OCI-LY1 (cell line): ENCODE measurements at regions not wholly inside any gene's neighbourhood (a gene's known extent, or its start where the extent isn't known, plus 50 kb on each side); places are given as distances from the start of the nearest gene placed in this dataset.

Experiments used
- H2AFZ ChIP-seq: fragments of 200-600 bp; sonication (generic), shearing (Covaris generic); 2 replicates; pipeline ENCODE4 v1.6.0; 2014; ENCODE audit warnings: antibody characterized with exemption, mild to moderate bottlenecking, low read length
- H3F3A ChIP-seq: fragments of 200-600 bp; sonication (generic), shearing (Covaris generic); 2 replicates; pipeline ENCODE4 v1.6.0; 2014; ENCODE audit warnings: mild to moderate bottlenecking, antibody characterized with exemption, low read length, moderate library complexity; ENCODE audit not compliant: insufficient read depth
- H3K27ac ChIP-seq: fragments of 200-600 bp; sonication (generic); 2 replicates; pipeline ENCODE4 v1.5.1; 2014; ENCODE audit warnings: low read length, mixed run types, mild to moderate bottlenecking, low read depth; ENCODE audit not compliant: poor library complexity, severe bottlenecking
- H3K27me3 ChIP-seq: fragments of 200-600 bp; sonication (generic); 2 replicates; pipeline ENCODE4 v1.6.0; 2014; ENCODE audit warnings: antibody characterized with exemption, mild to moderate bottlenecking, low read length, moderate library complexity; ENCODE audit not compliant: insufficient read depth
- H3K36me3 ChIP-seq: fragments of 200-600 bp; sonication (generic); 2 replicates; pipeline ENCODE4 v1.6.1; 2014; ENCODE audit warnings: mild to moderate bottlenecking, antibody characterized with exemption, low read length, moderate library complexity, mixed read lengths; ENCODE audit not compliant: insufficient read depth
- H3K4me1 ChIP-seq: fragments of 200-600 bp; sonication (generic); 2 replicates; pipeline ENCODE4 v1.5.1; 2014; ENCODE audit warnings: mild to moderate bottlenecking, low read length, moderate library complexity; ENCODE audit not compliant: insufficient read depth, severe bottlenecking
- H3K4me2 ChIP-seq: fragments of 200-600 bp; sonication (generic), shearing (Covaris generic); 2 replicates; pipeline ENCODE4 v1.6.1; 2014; ENCODE audit warnings: low read length
- H3K4me3 ChIP-seq: fragments of 200-600 bp; sonication (generic); 2 replicates; pipeline ENCODE4 v1.5.1; 2014; ENCODE audit warnings: low read length, low read depth, mild to moderate bottlenecking, mixed read lengths; ENCODE audit not compliant: poor library complexity, severe bottlenecking
- H3K79me2 ChIP-seq: fragments of 200-600 bp; shearing (Covaris generic); 2 replicates; pipeline ENCODE4 v1.6.1; 2016; ENCODE audit warnings: mixed run types, low read length, mixed read lengths; ENCODE audit not compliant: insufficient read depth
- H3K9ac ChIP-seq: fragments of 200-600 bp; sonication (generic), shearing (Covaris generic); 2 replicates; pipeline ENCODE4 v1.6.1; 2014; ENCODE audit warnings: mild to moderate bottlenecking, low read length, mixed read lengths
- H3K9me2 ChIP-seq: fragments of 200-600 bp; sonication (generic), shearing (Covaris generic); 2 replicates; pipeline ENCODE4 v1.6.1; 2014; ENCODE audit warnings: low read depth, mild to moderate bottlenecking, low read length, mixed read lengths
- H3K9me3 ChIP-seq: fragments of 200-600 bp; shearing (Covaris generic); 2 replicates; pipeline ENCODE4 v1.6.1; 2014; ENCODE audit warnings: low read length, mixed read lengths
- H4K20me1 ChIP-seq: fragments of 200-600 bp; sonication (generic), shearing (Covaris generic); 2 replicates; pipeline ENCODE4 v1.6.0; 2016; ENCODE audit warnings: mild to moderate bottlenecking, low read length; ENCODE audit not compliant: insufficient read depth
- CTCF ChIP-seq: fragments of 200-600 bp; sonication (generic), shearing (Covaris generic); IDR thresholded peaks from 2 replicates; pipeline ENCODE4 v1.5.1; 2017; ENCODE audit warnings: mild to moderate bottlenecking, antibody characterized with exemption, low read length, moderate library complexity, mixed read lengths
- EZH2 ChIP-seq: fragments of 200-600 bp; sonication (generic), shearing (Covaris generic); IDR thresholded peaks from 2 replicates; pipeline ENCODE4 v1.8.0; 2017; ENCODE audit warnings: borderline replicate concordance, mixed run types, mild to moderate bottlenecking, antibody characterized with exemption, low read length, moderate library complexity, mixed read lengths

- Histone ChIP-seq H3K27me3 (no peaks in the 10 kb centered on the region), H3K36me3 (no peaks in the 10 kb centered on the region), H3F3A (no peaks in the 10 kb centered on the region), H3K9me3 (no peaks in the 10 kb centered on the region), H3K9me2 (no peaks in the 10 kb centered on the region), H2AFZ (no peak overlapping the region), H3K79me2 (no peaks in the 10 kb centered on the region), H3K9ac (no peak overlapping the region), H4K20me1 (no peaks in the 10 kb centered on the region), H3K4me3 (no peak overlapping the region), H3K4me2 (no peak overlapping the region), H3K4me1 (no peaks in the 10 kb centered on the region), H3K27ac (no peak overlapping the region)
- TF ChIP-seq EZH2 (no peak), CTCF (no peak)
Observed at GRCh38 chr10:2851566-2851965, 215.8 kb upstream of the PFKP start.

- H3K27me3 ChIP-seq = no peaks in the 10 kb centered on the region
- no peaks in the 10 kb centered on the region for H3K36me3 ChIP-seq
- H3F3A ChIP-seq = no peaks in the 10 kb centered on the region
- no peaks in the 10 kb centered on the region for H3K9me2 ChIP-seq
- H2AFZ ChIP-seq = no peak overlapping the region
- H3K4me1 ChIP-seq = no peaks in the 10 kb centered on the region
- no peak overlapping the region for H3K27ac ChIP-seq
- no peaks in the 10 kb centered on the region for H4K20me1 ChIP-seq
- H3K4me3 ChIP-seq = no peak overlapping the region
- no peak overlapping the region for H3K9ac ChIP-seq
- H3K4me2 ChIP-seq = no peak overlapping the region
- no peaks in the 10 kb centered on the region for H3K79me2 ChIP-seq
- no peaks in the 10 kb centered on the region for H3K9me3 ChIP-seq
- TF ChIP-seq EZH2 (no peak), CTCF (no peak)
Observed at GRCh38 chr10:2850202-2850601, 217.1 kb upstream of the PFKP start.

- no peak overlapping the region for H3K4me3 ChIP-seq
- TF ChIP-seq EZH2 = no peak
- TF ChIP-seq CTCF = no peak
- no peak overlapping the region for H2AFZ ChIP-seq
- H3K4me2 ChIP-seq = no peak overlapping the region
- H3K4me1 ChIP-seq = no peaks in the 10 kb centered on the region
- no peak overlapping the region for H3K27ac ChIP-seq
- H3K9ac ChIP-seq = no peak overlapping the region
- H3K79me2 ChIP-seq = no peaks in the 10 kb centered on the region
- no peaks in the 10 kb centered on the region for H3K36me3 ChIP-seq
- H3F3A ChIP-seq = no peaks in the 10 kb centered on the region
- no peaks in the 10 kb centered on the region for H3K9me2 ChIP-seq
- no peaks in the 10 kb centered on the region for H3K27me3 ChIP-seq
- no peaks in the 10 kb centered on the region for H3K9me3 ChIP-seq
- no peaks in the 10 kb centered on the region for H4K20me1 ChIP-seq
Observed at GRCh38 chr10:2844925-2845324, 222.4 kb upstream of the PFKP start.
